OCI-LY1 (cell line): ENCODE measurements at regions not wholly inside any gene's neighbourhood (a gene's known extent, or its start where the extent isn't known, plus 50 kb on each side); places are given as distances from the start of the nearest gene placed in this dataset.

Experiments used
- CTCF ChIP-seq: fragments of 200-600 bp; sonication (generic), shearing (Covaris generic); IDR thresholded peaks from 2 replicates; pipeline ENCODE4 v1.5.1; 2017; ENCODE audit warnings: mild to moderate bottlenecking, antibody characterized with exemption, low read length, moderate library complexity, mixed read lengths
- EZH2 ChIP-seq: fragments of 200-600 bp; sonication (generic), shearing (Covaris generic); IDR thresholded peaks from 2 replicates; pipeline ENCODE4 v1.8.0; 2017; ENCODE audit warnings: borderline replicate concordance, mixed run types, mild to moderate bottlenecking, antibody characterized with exemption, low read length, moderate library complexity, mixed read lengths

- no peak for TF ChIP-seq CTCF
- TF ChIP-seq EZH2 = no peak
Observed at GRCh38 chr3:19816631-19817030, 117.4 kb downstream of the EFHB start.
